HepG2 (cell line): ENCODE measurements at regions not wholly inside any gene's neighbourhood (a gene's known extent, or its start where the extent isn't known, plus 50 kb on each side); places are given as distances from the start of the nearest gene placed in this dataset.

Experiments
- ADNP ChIP-seq: sonication (generic); formaldehyde crosslinking; IDR thresholded peaks from 2 replicates; pipeline ENCODE4 v1.4.0; 2020; ENCODE audit warnings: missing genetic modification reagents
- CEBPG ChIP-seq: IDR thresholded peaks from 2 replicates; pipeline ENCODE4 v1.6.1; 2016
- RAD21 ChIP-seq: fragments of 450-650 bp; formaldehyde crosslinking; IDR thresholded peaks from 2 replicates; pipeline ENCODE4 v1.5.0; 2020; ENCODE audit warnings: mild to moderate bottlenecking
- TF ChIP-seq, protein P1 (sequence below): sonication (generic); formaldehyde crosslinking; IDR thresholded peaks from 2 replicates; pipeline ENCODE4 v1.4.0; 2020; ENCODE audit warnings: mild to moderate bottlenecking, missing genetic modification reagents

- TF ChIP-seq ADNP = no peak
- no peak for TF ChIP-seq CEBPG (CRISPR knock-in tag)
- TF ChIP-seq RAD21 (CRISPR knock-in tag) = no peak
- TF ChIP-seq, protein P1, sequence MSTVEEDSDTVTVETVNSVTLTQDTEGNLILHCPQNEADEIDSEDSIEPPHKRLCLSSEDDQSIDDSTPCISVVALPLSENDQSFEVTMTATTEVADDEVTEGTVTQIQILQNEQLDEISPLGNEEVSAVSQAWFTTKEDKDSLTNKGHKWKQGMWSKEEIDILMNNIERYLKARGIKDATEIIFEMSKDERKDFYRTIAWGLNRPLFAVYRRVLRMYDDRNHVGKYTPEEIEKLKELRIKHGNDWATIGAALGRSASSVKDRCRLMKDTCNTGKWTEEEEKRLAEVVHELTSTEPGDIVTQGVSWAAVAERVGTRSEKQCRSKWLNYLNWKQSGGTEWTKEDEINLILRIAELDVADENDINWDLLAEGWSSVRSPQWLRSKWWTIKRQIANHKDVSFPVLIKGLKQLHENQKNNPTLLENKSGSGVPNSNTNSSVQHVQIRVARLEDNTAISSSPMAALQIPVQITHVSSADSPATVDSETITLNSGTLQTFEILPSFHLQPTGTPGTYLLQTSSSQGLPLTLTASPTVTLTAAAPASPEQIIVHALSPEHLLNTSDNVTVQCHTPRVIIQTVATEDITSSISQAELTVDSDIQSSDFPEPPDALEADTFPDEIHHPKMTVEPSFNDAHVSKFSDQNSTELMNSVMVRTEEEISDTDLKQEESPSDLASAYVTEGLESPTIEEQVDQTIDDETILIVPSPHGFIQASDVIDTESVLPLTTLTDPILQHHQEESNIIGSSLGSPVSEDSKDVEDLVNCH (CRISPR knock-in tag) = no peak
Measured at GRCh38 chr1:94602316-94602715, 60.8 kb upstream of the F3 start.
